Thyroid gland (tissue), 4 donors: ENCODE measurements at regions not wholly inside any gene's neighbourhood (a gene's known extent, or its start where the extent isn't known, plus 50 kb on each side); places are given as distances from the start of the nearest gene placed in this dataset.
"Not testable (repeated sequence)": the region's sequence is repeated elsewhere in the genome, so short reads cannot be mapped to it uniquely, and the experiment has no call there.

Experiments
- DNase-seq, 2 donors: peaks; one replicate each; pipeline ENCODE4 v3.0.0-alpha.2; 2019
- H3K27ac ChIP-seq, 3 donors: fragments of 200-600 bp; sonication (generic); 1 replicate in 2 of 3; 2 replicates in 1 of 3; pipeline ENCODE4 v1.5.1; 2016 to 2019; ENCODE audit warnings: mild to moderate bottlenecking in 1 of 3, moderate library complexity in 1 of 3
- H3K27me3 ChIP-seq: fragments of 200-600 bp; sonication (generic); one replicate; pipeline ENCODE4 v1.5.1; 2019
- H3K36me3 ChIP-seq, 2 donors: fragments of 200-600 bp; sonication (generic); one replicate each; pipeline ENCODE4 v1.5.1; 2016 to 2019
- H3K4me1 ChIP-seq, 2 donors: fragments of 200-600 bp; sonication (generic); one replicate each; pipeline ENCODE4 v1.5.1; 2017 to 2019
- H3K4me3 ChIP-seq, 3 donors: fragments of 200-600 bp; sonication (generic); replicated peaks in 1 of 3; 1 replicate in 2 of 3; 2 replicates in 1 of 3; pipeline ENCODE4 v1.5.1; 2016; ENCODE audit warnings: mild to moderate bottlenecking in 1 of 3
- H3K9me3 ChIP-seq: fragments of 200-600 bp; sonication (generic); one replicate; pipeline ENCODE4 v1.5.1; 2017
- CTCF ChIP-seq, 6 experiments: fragments of 200-600 bp in 3 of 6; fragments of 450-650 bp in 3 of 6; sonication (generic) in 3 of 6; IDR thresholded peaks; one replicate each; pipeline ENCODE4 v1.5.1; 2016 to 2019; ENCODE audit warnings: antibody characterized with exemption in 6 of 6, mild to moderate bottlenecking in 2 of 6, inconsistent platforms in 1 of 6, moderate library complexity in 1 of 6
- POLR2A ChIP-seq, 2 donors: fragments of 450-650 bp; IDR thresholded peaks; one replicate each; pipeline ENCODE4 v1.6.1; 2017; ENCODE audit warnings: antibody characterized with exemption in 2 of 2, mild to moderate bottlenecking in 2 of 2, moderate library complexity in 1 of 2
- WGBS, 2 donors: methylation state at CpG; one replicate each; pipeline ENCODE4 v1.1.5; 2017; 5-methylcytosine and 5-hydroxymethylcytosine counted together
- intact Hi-C: fragments of 100-400 bp; cut with DNase I; formaldehyde crosslinking; loops from one replicate; pipeline ENCODE4 v1.15.1; 2023

- intact Hi-C loops: no loop called here
- WGBS, 2 donors: 64 to 73% methylated on average over 2 of the region's 2 CpGs
- DNase-seq: no peak
- no peaks in the 10 kb centered on the region for H3K27me3 ChIP-seq
- no peaks in the 10 kb centered on the region for H3K4me1 ChIP-seq
- no peak overlapping the region for H3K27ac ChIP-seq
- TF ChIP-seq CTCF (IDR thresholded peaks at IDR 0.05) (no peak), POLR2A (IDR thresholded peaks at IDR 0.05) (no peak)
- no peaks in the 10 kb centered on the region for H3K36me3 ChIP-seq
- H3K9me3 ChIP-seq: no peaks in the 10 kb centered on the region
- no peak overlapping the region for H3K4me3 ChIP-seq
These were observed 105.9 kb downstream of the SLC17A6 start for GRCh38 chr11:22444076-22444475.

- TF ChIP-seq CTCF (IDR thresholded peaks at IDR 0.05) (no peak), POLR2A (IDR thresholded peaks at IDR 0.05) (no peak)
- Histone ChIP-seq H3K4me3 (no peak overlapping the region), H3K27me3 (no peaks in the 10 kb centered on the region), H3K36me3 (no peaks in the 10 kb centered on the region), H3K4me1 (no peaks in the 10 kb centered on the region), H3K27ac (no peak overlapping the region), H3K9me3 (no peaks in the 10 kb centered on the region)
- intact Hi-C loops: no loop called here
- DNase-seq: no peak
- 21 to 45% methylated on average over 1 of the region's 1 CpG for WGBS, 2 donors
These were observed 103.7 kb downstream of the SLC17A6 start for GRCh38 chr11:22441831-22442230.

GRCh38 chr11:22435582-22435981 is 97.4 kb downstream of the SLC17A6 start:
- H3K27ac ChIP-seq, H3K4me1 ChIP-seq, intact Hi-C loops, H3K4me3 ChIP-seq, H3K27me3 ChIP-seq, H3K9me3 ChIP-seq, DNase-seq, H3K36me3 ChIP-seq: not testable (repeated sequence)
- WGBS, 2 donors: 95% methylated on average over 7 of the region's 7 CpGs

- WGBS, 2 donors: 92 to 94% methylated on average over 5 of the region's 5 CpGs
- intact Hi-C loops: no loop called here
- Histone ChIP-seq H3K36me3 (no peaks in the 10 kb centered on the region), H3K27ac (no peak overlapping the region), H3K27me3 (no peaks in the 10 kb centered on the region), H3K9me3 (no peaks in the 10 kb centered on the region), H3K4me3 (no peak overlapping the region), H3K4me1 (no peaks in the 10 kb centered on the region)
- TF ChIP-seq CTCF (IDR thresholded peaks at IDR 0.05) (no peak), POLR2A (IDR thresholded peaks at IDR 0.05) (no peak)
- DNase-seq: no peak
These were observed 95.3 kb downstream of the SLC17A6 start for GRCh38 chr11:22433517-22433916.

GRCh38 chr11:22433094-22433455 is 94.9 kb downstream of the SLC17A6 start:
- Histone ChIP-seq H3K4me3 (no peak overlapping the region), H3K4me1 (no peaks in the 10 kb centered on the region), H3K36me3 (no peaks in the 10 kb centered on the region), H3K27ac (no peak overlapping the region), H3K9me3 (no peaks in the 10 kb centered on the region), H3K27me3 (no peaks in the 10 kb centered on the region)
- intact Hi-C loops: no loop called here
- 19 to 21% methylated on average over 5 of the region's 5 CpGs for WGBS, 2 donors
- no peak for DNase-seq
- TF ChIP-seq POLR2A (IDR thresholded peaks at IDR 0.05) (no peak), CTCF (IDR thresholded peaks at IDR 0.05) (no peak)
